Activated CD4-positive, alpha-beta T cell treated with anti-CD3 and anti-CD28 coated beads, Interleukin-10, Interleukin-2, amounts not matched to agents 100 ng/mL and 50 ng/mL, durations not matched to agents 16 hours and 8 hours (primary cell): ENCODE measurements at regions not wholly inside any gene's neighbourhood (a gene's known extent, or its start where the extent isn't known, plus 50 kb on each side); places are given as distances from the start of the nearest gene placed in this dataset.
"Not testable (repeated sequence)": the region's sequence is repeated elsewhere in the genome, so short reads cannot be mapped to it uniquely, and the experiment has no call there.

Experiments
- DNase-seq: peaks from one replicate; pipeline ENCODE4 v3.0.0-alpha.2; 2020

DNA sequence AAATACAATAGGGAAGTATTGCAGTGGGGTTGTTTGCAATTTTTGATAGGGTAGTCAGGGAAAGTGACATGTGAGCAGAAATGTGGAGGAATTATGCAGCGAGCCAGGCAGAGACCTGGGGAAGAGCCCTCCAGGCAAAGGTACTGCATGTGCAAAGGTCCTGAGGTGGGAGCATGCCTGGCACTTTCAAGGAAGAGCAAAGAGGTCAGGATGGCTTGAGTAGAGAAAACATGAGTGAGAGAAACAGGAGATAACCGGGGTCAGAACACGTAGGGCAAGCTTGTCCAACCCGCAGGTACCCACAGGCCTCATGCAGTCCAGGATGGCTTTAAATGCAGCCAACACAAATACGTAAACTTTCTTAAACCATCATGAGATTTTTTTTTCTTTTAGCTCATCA, 71.0 kb downstream of the COQ2 start:
- DNase-seq: no peak

DNA sequence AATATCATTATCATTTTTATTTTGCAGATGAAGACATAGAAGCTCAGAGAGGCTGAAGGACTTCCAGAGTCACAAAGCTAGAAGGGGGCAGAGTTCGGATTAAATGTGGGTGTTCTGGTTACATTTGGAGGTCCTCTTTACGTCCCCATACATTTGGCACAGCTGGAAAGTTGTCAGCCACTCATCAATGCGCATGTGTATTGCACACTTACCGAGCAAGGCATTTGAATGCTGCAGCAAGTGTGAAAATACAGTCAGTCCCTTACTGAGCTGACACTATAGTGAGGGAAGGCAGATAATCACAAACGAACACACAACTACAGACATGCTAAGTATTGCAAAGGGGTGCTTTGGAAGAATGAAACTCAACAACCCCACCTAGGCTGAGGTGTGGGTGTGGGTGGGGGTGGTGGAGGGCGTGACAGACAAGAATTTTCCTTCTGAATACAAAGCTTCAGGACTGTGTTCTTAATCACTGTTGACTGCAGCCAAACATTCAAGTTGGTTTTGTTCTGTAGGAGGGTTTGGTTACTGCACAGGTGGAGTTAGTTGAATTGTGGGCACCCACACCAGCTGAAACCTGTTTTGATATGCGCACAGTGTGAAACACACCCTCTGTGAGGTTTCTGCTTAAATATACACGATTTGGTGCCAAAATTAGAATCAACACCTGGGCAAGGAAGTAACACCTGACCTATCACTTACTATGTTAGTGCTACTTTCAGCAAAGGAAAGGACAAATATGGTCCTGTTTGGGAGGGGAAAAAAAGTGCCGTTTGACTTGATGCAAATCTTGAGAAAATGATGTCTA, 72.4 kb downstream of the COQ2 start:
- peak; percentile 44 for DNase-seq

DNA sequence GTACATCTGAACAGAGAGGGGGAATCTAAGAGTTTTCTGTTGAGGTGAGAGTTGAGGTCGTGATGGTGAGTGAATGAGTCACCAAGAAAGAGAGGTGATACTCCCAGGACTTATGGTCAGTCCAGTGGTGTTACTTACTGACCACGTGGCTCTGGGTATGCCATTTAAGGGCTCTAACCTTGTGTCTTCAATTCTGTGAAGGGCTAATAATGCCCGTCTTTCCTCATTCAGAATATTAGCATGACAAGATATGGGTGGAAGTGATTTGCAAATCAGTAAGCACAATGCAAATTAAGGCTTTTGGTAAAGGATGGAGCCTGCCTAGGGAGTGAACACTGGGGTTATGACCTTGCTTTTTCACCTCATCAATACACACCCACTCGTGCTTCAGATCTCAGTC, 75.2 kb downstream of the COQ2 start:
- DNase-seq: no peak

DNA sequence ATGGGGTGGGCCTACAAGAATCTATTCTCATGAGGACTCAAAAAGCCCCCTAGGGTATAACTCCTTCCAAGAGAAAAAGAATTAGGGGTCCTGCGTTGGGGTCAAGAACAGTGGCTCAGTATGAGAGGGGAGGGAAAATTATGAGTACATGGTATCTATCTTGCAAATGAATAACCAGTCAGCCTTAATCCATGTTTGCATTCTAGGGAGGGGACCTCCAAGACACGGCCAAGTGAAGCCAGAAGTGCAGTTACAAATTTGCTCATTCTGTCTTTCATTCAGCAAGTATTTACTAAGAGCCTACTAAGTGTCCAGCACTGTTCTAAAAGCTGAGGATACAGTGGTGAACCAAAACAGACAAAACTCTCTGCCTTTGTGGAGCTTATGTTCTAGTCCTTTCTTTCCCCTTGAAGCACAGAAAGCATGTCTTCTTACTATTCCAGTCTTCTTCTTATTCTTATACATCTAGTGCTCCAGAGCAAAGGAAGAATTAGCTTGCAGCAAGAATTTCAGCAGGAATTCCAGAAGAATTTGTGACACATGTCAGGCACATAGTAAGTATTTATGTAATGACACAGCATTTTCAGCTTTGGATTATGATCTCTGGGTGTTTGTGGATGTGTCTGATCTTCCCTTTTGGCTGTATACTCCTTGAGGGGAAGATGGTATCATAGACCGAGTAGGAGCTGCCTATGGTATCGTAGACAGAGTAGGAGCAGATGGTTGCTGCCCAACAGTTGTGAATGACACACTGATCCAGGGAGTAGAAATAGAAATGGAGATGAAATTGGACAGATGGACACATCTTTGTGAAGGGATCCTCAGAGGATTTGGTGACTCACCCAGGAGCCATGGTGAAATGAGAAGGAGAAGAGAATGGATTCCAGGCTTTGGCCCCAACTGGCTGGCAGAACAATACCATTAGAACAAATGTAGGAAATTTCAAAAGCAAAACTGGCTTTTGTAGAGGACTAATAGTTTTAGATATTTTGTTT, 75.9 kb downstream of the COQ2 start:
- no peak for DNase-seq

DNA sequence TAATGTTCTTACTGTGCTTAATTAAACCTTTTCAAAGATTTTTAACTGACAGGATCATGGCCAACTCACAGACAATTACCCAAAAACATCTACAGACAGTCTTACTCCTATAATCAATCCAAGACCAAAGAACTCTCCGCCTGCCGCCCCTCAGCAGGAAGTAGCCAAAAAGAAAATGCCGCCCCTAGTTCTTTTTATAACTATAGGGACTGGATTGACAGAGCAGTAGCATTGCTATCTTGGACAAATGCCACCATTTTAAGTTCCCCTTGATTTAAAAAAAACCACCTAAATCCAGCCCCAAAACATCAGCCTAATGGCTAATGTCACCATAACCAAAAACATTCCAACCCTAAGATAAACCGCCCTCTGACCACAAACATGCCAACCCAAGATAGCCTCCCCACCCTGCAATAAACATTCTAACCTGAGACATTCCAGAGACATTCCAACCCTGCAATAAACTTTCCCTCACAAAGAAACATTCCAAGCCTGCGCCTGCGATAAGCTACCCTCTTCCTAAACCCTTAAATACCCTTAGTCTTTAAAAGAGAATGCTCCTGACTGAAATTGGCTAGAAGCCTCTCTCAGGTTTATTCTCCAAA, 77.0 kb downstream of the COQ2 start:
- no peak for DNase-seq

DNA sequence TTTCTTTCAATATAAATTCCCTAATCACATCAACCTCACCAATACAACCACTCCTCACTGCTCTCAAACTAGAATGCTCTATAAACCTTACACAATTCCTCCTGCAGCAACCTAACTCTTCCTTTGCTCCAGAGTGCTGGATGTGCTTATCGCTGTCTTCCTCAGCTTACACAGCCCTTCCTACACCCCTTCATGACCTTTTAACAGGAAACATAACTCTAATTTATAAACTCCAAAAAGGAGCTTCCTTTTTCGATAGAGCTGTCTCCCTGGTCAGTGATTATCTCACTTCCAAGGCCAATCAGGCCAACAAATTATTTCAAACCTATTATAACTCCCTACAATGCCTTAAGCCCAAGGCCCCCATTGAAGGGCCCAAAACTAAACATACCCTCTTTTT, 78.8 kb downstream of the COQ2 start:
- no peak for DNase-seq

DNA sequence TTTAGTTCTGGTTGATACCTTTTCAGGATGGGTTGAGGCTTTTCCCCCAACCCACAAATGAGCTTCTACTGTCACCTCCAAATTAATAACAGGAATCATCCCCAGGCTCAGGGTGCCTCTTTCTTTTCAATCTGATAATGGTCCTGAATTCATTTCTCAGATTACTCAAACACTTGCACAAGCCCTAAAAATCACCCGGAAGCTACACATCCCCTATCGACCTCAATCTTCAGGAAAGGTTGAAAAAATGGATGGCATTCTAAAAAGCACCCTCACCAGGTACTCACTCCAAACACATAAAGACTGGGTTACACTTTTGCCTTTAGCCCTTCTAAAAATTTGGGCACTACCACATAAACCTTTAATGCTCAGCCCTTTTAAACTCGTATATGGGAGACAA, 79.9 kb downstream of the COQ2 start:
- DNase-seq: no peak

DNA sequence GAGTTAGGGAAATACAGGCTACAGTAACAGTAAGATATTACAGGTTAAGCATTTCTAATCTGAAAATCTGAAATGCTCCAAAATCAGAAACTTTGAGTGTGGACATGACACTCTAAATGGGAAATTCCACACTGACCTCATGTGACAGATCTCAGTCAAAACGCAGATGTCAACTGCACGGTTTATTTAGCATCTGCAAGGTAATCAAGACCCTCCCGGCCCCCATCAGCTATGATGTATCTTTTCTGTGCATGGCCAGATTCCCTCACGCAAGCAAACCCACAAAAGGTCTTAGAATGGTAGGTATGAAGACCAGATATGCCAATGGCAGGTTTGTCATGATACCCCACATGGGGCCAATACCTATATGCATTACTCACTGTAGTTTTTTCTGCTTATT, 82.8 kb downstream of the COQ2 start:
- no peak for DNase-seq

DNA sequence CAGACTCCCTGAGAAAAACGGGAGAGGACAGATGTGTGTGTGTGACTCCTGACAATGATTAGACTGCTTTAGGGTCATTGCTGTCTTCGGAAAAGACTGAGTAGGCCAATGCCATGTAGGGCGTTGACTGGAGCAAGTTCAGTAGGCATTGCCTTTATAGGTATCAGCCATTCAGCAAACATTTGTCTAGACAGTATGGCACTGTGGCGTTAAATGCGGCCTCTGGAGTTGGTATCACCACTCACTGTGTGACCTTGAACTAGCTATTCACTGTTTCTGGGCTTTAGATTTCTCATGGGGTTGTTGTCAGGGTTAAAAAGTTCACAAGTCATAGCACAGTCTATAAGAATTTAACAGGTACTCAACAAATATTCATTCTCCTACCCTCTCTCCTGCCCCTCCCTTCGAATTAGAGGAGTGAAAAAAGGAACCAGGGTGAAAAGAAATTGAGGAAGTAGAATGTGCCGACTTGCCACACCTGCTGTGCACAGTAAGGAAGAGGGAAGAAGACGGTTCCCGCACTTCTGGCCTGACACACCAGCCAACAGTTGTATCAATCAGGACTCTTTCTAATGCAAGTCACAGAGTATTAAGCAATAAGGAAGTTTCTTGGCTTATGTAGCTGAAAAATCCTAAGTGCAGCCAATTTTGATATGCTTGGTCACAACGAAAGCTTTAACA, 83.2 kb upstream of the PLAC8 start:
- no peak for DNase-seq

DNA sequence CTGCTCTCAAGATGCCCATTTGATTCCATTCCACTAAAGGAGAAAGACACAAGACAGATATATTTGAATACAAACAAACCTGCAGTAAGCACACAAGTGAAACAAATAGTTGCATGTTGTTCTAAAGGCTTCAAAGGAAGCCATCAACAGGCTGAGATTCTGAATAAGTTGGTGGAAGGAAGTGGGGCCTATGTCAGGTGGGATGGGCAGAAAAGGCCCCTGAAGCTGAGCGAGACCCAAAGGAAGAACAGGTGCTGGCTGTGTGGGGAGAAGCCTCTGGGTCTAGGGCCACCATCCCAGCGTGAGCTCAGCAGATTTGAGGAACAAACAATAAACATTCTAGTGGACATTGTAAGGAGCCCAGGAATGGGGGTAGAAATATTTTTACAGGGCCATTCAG, 82.4 kb upstream of the PLAC8 start:
- DNase-seq: no peak

DNA sequence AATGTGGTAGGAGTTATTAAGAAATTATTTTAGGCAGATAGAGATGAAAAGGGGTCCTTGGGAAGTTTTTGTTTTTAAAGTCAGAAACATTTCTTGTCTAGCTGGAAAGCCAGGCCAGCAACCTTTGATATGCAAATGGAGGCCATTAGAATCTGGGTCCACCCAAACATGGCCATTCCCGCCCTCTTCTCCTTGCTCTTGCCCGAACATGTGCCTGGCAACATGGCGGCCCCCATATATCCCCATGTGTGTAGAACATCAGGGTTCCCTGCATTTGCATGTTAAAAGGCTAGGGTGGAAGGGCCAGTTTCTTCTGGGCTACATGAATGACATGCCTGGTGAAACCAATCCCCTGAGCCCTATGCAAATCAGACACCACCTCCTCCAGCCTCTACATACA, 80.7 kb upstream of the PLAC8 start:
- no peak for DNase-seq

DNA sequence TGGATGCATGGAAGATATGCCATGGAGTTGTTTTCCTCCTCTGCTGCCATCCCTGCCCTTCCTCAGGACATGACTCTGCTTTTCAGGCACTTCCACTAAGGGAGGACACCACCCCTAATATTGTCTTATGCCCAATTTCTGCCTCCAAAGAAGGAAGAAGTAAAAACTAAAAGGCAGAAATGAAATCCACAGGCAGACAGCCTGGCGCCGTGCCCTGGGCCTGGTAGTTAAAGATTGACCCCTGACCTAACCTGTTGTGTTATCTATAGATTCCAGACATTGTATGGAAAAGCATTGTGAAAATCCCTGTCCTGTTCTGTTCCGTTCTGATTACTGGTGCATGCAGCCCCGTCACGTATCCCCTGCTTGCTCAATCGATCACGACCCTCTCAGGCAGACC, 80.1 kb upstream of the PLAC8 start:
- DNase-seq: not testable (repeated sequence)

DNA sequence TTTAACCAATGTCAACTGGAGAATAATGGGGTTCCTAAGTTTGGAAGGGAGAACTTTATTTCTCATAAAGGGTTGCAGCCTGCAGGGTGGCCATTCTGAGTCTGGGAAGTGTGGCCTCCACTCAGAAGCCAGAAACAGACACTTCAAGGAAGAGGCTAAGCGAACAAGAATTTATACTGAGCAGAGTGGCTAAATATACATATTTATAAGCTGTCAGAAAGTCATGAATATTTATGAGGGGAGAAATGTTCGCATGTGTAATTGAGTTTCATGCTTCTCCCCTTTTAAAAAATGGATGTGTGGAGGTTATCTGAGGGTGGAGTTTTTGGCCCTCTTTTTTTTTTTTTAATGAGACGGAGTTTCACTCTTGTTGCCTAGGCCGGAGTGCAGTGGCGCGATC, 78.1 kb upstream of the PLAC8 start:
- DNase-seq: no peak

DNA sequence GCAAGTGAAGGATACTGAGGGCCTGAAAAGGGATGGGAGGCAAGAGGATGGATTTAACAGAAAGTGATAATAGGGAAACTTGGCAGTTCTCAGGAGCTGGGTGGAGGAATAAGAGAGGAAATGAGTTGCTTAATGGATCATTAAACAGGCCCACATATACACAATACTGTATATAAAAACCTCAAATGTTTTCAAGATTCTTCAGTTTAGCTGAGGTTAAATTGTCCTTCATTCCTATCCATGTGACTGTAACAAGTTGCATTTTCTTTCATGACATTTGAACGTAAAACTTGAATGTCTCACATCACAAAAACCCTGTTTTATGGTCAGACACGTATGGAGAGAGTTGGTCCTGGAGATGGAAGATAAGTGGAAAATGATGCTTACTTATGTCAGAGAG, 76.5 kb upstream of the PLAC8 start:
- no peak for DNase-seq

DNA sequence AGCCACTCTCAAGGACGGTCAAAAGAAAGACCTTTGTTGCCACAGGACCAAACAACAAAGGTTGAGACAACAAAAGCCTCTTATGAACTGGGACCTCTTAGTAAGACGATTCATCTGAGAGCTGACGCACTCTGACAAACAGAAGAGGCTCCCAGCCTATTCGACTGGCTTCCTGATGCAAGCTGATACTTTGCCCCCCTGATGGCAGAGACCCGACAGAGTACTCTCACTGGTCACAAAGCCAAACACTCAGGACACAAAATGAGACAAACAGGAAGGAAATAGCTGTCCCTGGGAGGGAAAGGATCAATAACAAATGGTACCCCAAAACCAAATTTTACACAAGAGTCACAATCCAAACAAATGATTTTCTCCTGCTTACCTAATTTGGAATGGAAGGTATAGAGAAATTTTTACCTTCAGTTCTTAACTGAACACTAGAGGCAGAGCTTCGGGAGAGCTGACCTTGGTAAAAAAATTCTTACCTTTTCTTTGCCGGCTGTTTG, 75.2 kb upstream of the PLAC8 start:
- DNase-seq: no peak

DNA sequence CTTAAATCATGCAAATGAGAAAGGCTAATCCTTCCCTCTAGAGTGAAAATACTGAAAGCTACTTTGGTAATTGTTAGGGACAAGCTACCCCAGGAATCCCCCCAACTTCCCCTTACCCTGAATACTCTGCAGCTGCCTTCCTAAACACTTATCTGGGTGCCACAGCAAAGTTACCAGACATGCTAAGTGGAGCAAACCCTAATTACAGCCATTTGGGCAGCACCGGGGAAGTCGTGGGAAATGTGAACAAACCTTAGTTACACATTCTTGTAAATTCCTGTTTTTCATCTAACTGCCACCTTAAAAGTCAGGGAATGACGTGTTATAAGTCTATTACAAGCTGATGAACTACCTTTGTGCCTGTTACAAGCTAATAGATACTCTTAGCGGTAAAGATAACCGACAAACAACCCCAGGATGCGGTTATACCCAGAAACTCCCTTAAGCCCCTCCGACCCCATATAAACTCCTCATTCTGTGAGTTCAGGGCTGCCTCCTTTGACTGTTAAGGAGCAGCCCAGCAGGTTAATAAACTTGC, 66.0 kb upstream of the PLAC8 start:
- no peak for DNase-seq

DNA sequence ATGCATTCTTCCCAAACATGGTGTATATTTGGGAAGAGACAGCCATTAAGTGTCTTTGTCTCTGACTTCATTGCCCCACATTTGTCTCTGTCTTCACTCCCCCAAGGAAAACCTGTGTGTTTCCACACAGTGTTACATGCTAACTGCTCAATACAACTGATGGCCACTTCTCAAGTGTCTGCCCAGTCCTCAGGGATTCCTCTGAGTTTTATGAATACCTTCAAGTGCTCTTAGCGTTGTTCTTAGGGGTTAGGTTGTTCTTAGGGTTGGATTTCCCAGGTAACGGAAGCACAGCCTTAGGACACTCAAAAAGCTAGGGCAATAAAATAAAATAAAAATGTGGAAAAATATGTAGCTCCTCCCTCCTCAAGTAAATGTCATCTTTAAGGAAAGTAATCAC, 64.7 kb upstream of the PLAC8 start:
- DNase-seq: no peak

DNA sequence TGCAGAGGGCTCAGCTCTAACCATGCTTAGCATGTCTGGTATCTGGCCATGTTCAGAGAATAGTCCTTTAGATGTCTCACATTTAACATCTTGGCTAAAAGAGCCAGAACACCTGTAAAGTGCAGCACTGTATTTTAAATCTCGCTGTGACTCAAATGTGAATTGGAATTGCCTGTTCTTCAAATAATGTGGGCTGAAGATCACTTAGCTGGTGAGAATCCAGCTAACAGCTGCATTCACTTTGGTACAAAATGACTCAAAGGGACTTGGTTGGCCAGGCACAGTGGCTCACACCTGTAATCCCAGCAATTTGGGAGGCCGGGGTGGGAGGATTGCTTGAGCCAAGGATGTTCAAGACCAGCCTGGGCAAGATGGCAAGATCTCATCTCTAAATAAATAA, 63.5 kb upstream of the PLAC8 start:
- no peak for DNase-seq

DNA sequence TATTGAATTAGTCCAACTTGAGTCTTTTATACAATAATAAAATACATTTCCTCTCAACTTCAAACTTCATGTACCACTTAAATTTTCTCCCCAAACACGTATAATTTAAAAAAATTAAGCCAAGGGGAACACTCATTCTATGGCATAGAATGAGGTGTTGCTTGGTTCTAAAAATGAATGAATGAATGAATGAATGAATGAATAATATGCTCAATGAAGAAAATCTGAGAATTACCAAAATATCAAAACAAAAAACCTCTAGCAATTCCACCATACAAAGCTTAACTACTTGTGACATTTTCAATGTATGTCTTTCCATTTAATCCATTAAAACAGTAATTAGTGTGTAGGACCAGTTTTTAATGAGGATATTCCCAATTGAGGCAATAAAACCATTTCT, 62.7 kb upstream of the PLAC8 start:
- no peak for DNase-seq

DNA sequence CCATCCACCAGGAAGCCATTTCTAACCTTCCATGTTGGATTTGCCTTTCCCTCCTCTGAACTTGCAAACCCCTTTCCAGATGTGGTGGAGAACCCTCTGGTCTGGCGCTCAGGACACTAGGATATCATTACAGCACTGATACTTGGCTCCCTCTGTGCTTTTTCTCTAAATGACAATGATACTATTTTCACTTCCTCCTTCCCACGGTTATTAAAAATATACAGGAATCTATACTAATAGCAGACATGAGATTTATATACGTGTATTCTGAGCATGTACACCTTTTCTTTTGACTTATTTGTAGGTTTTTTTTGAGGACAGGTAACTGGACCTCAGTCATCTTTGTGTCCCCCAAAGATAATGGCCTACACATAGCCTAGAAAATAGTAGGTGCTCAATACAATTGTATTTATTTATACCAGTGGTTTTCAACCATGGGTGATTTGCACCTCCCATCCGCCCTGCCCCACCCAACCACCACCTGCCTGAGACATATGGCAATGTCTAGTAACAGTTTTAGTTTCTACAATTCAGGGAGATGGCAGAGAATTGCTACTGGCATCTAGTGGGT, 60.4 kb upstream of the PLAC8 start:
- DNase-seq: no peak

DNA sequence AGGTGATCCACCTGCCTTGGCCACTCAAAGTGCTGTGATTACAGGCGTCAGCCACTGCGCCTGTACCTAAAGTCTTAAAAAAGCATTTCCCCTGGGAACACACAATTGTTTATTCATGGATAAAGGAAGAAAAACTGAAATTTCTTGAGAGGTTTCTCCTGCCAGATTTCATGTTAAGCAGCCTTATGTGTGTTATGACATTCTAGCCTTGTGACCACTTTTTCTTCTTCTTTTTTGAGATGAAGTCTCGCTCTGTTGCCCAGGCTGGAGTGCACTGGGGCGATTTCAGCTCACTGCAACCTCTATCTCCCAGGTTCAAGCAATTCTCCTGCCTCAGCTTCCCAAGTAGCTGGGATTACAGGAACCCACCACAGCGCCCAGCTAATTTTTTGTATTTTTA, 57.8 kb upstream of the PLAC8 start:
- DNase-seq: no peak

DNA sequence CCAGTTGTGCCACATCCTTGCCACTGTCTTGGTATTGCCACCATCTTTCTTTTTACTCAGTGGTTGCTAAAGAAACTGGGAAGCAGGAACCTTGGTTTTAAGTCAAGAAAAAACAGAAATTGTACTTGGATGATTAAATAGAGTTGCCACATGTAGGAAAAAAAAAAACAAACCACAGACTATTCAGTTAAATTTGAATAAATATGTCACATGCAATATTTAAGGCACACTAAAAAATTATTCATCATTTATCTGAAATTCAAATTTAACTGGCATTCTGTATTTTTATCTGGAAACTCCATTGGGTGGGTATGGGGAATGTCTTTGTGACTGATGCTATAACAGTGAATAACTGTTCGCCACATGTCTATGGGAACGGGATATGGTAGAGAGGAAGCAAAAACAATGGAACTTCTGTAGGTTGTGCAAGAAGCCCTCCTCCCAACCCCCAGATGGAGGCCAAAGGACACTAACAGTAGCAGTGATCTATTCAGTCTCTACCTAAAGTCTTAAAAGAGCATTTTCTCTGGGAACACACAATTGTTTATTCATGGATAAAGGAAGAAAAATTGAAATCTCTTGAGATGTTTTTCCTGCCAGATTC, 57.0 kb upstream of the PLAC8 start:
- no peak for DNase-seq
